ENCODE measurements at regions not wholly inside any gene's neighbourhood (a gene's known extent, or its start where the extent isn't known, plus 50 kb on each side); places are given as distances from the start of the nearest gene placed in this dataset.

DNA sequence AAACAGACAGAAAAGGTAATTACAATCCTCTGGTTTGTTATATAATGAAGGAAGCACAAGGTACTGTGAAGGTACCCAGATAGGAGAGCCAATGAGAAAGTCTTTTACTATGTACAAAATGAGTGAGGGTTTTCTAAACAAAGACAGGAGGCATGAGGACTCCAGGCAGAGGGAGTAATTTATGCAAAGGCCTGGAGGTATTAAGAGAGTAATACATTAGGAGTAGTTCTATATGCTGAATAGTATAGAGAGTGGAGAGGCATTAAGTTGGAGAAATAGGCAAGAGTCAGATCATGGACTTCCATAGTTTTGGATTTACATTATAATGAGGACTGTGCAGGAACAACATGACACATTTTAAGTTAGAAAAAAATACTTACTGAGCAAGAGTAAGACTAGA lies 216.0 kb downstream of the SCG2 start:
- no peak for DNase-seq (ENCODE audit: low read depth in 2 of 2)
- no peak overlapping the region for H3K4me2 ChIP-seq (ENCODE audit: extremely low read depth, insufficient read depth, low read length)
- H3K36me3 ChIP-seq (ENCODE audit: control insufficient read depth, insufficient read depth, low read length) = no peaks in the 10 kb centered on the region
- TF ChIP-seq EZH2 (IDR thresholded peaks at IDR 0.05; ENCODE audit: low read length, missing control alignments) = no peak
- TF ChIP-seq, protein P1, sequence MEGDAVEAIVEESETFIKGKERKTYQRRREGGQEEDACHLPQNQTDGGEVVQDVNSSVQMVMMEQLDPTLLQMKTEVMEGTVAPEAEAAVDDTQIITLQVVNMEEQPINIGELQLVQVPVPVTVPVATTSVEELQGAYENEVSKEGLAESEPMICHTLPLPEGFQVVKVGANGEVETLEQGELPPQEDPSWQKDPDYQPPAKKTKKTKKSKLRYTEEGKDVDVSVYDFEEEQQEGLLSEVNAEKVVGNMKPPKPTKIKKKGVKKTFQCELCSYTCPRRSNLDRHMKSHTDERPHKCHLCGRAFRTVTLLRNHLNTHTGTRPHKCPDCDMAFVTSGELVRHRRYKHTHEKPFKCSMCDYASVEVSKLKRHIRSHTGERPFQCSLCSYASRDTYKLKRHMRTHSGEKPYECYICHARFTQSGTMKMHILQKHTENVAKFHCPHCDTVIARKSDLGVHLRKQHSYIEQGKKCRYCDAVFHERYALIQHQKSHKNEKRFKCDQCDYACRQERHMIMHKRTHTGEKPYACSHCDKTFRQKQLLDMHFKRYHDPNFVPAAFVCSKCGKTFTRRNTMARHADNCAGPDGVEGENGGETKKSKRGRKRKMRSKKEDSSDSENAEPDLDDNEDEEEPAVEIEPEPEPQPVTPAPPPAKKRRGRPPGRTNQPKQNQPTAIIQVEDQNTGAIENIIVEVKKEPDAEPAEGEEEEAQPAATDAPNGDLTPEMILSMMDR (conservative IDR thresholded peaks at IDR 0.05 in 1 of 2, IDR thresholded peaks at IDR 0.05 in 1 of 2; ENCODE audit: low read depth in 1 of 2, low read length in 2 of 2) = no peak
- no peak overlapping the region for H2AFZ ChIP-seq (ENCODE audit: low read length)
- H3K4me3 ChIP-seq (replicated peaks in 1 of 4; ENCODE audit: control extremely low read depth in 1 of 4, insufficient read depth in 1 of 4, low read depth in 3 of 4, low read length in 4 of 4) = no peak overlapping the region
- H3K9me3 ChIP-seq (ENCODE audit: control insufficient read depth, insufficient read depth, low read depth, low read length) = no peaks in the 10 kb centered on the region
- H3K27ac ChIP-seq (ENCODE audit: insufficient read depth, low read length) = no peak overlapping the region
- H3K4me1 ChIP-seq (ENCODE audit: control insufficient read depth, extremely low read depth, insufficient read depth, low read length) = no peaks in the 10 kb centered on the region
- H3K9ac ChIP-seq (ENCODE audit: insufficient read depth, low read length) = no peak overlapping the region
- H3K79me2 ChIP-seq (ENCODE audit: control insufficient read depth, insufficient read depth, low read length) = no peaks in the 10 kb centered on the region
- no peaks in the 10 kb centered on the region for H4K20me1 ChIP-seq (ENCODE audit: control insufficient read depth, extremely low read depth, insufficient read depth, low read length)
- H3K27me3 ChIP-seq (ENCODE audit: control insufficient read depth, insufficient read depth, low read length) = no peaks in the 10 kb centered on the region

DNA sequence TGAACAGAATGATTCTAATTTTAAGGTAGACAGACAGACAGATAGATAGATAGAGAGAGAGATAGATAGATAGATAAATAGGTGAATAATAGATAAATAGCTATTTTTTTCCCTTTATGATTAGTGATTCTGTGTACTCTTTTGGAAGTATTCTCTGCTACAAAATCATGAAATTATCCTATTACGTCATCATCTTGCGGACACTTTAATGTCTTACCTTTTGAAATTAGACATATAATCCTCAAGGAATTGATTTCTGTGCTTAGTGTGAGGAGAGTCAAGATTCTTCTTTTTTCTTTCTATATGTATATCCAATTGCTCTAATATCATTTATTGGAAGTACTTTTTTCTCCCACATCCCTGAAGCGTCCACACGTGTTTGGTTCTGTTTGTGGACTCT lies 215.2 kb downstream of the SCG2 start:
- H3K4me1 ChIP-seq (ENCODE audit: control insufficient read depth, extremely low read depth, insufficient read depth, low read length) = no peaks in the 10 kb centered on the region
- no peak overlapping the region for H3K9ac ChIP-seq (ENCODE audit: insufficient read depth, low read length)
- no peak for TF ChIP-seq EZH2 (IDR thresholded peaks at IDR 0.05; ENCODE audit: low read length, missing control alignments)
- TF ChIP-seq, protein P1 (conservative IDR thresholded peaks at IDR 0.05 in 1 of 2, IDR thresholded peaks at IDR 0.05 in 1 of 2; ENCODE audit: low read depth in 1 of 2, low read length in 2 of 2) = no peak
- no peak overlapping the region for H3K4me3 ChIP-seq (replicated peaks in 1 of 4; ENCODE audit: control extremely low read depth in 1 of 4, insufficient read depth in 1 of 4, low read depth in 3 of 4, low read length in 4 of 4)
- no peak overlapping the region for H3K4me2 ChIP-seq (ENCODE audit: extremely low read depth, insufficient read depth, low read length)
- no peak for DNase-seq (ENCODE audit: low read depth in 2 of 2)
- H2AFZ ChIP-seq (ENCODE audit: low read length) = no peak overlapping the region
- H4K20me1 ChIP-seq (ENCODE audit: control insufficient read depth, extremely low read depth, insufficient read depth, low read length) = no peaks in the 10 kb centered on the region
- H3K27me3 ChIP-seq (ENCODE audit: control insufficient read depth, insufficient read depth, low read length) = no peaks in the 10 kb centered on the region
- no peaks in the 10 kb centered on the region for H3K79me2 ChIP-seq (ENCODE audit: control insufficient read depth, insufficient read depth, low read length)
- no peak overlapping the region for H3K27ac ChIP-seq (ENCODE audit: insufficient read depth, low read length)
- no peaks in the 10 kb centered on the region for H3K36me3 ChIP-seq (ENCODE audit: control insufficient read depth, insufficient read depth, low read length)
- no peaks in the 10 kb centered on the region for H3K9me3 ChIP-seq (ENCODE audit: control insufficient read depth, insufficient read depth, low read depth, low read length)

DNA sequence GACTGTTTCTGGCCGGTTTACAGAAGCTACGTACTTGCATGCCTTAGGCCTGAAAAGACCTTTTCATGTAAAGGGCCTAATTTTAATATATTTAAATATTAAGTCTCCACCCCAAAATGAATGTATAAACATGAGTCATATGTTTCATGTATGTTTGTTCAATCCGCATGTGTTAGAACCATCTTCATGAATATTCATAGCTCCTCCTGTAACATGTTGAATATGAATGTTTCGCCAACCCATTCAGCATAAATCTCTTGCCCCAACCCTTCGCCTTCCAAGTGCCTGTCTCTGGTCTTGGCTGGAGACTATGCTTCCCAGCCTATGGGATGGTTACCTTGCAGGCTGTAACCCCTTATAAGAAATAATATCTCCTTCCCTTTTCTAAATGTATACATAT lies 212.5 kb downstream of the SCG2 start:
- no peaks in the 10 kb centered on the region for H3K36me3 ChIP-seq (ENCODE audit: control insufficient read depth, insufficient read depth, low read length)
- no peaks in the 10 kb centered on the region for H4K20me1 ChIP-seq (ENCODE audit: control insufficient read depth, extremely low read depth, insufficient read depth, low read length)
- TF ChIP-seq, protein P1 (conservative IDR thresholded peaks at IDR 0.05 in 1 of 2, IDR thresholded peaks at IDR 0.05 in 1 of 2; ENCODE audit: low read depth in 1 of 2, low read length in 2 of 2) = no peak
- no peak for TF ChIP-seq EZH2 (IDR thresholded peaks at IDR 0.05; ENCODE audit: low read length, missing control alignments)
- H3K4me3 ChIP-seq (replicated peaks in 1 of 4; ENCODE audit: control extremely low read depth in 1 of 4, insufficient read depth in 1 of 4, low read depth in 3 of 4, low read length in 4 of 4) = no peak overlapping the region
- H3K4me2 ChIP-seq (ENCODE audit: extremely low read depth, insufficient read depth, low read length) = no peak overlapping the region
- no peaks in the 10 kb centered on the region for H3K4me1 ChIP-seq (ENCODE audit: control insufficient read depth, extremely low read depth, insufficient read depth, low read length)
- no peak overlapping the region for H3K27ac ChIP-seq (ENCODE audit: insufficient read depth, low read length)
- no peaks in the 10 kb centered on the region for H3K9me3 ChIP-seq (ENCODE audit: control insufficient read depth, insufficient read depth, low read depth, low read length)
- no peaks in the 10 kb centered on the region for H3K27me3 ChIP-seq (ENCODE audit: control insufficient read depth, insufficient read depth, low read length)
- no peak for DNase-seq (ENCODE audit: low read depth in 2 of 2)
- H2AFZ ChIP-seq (ENCODE audit: low read length) = no peak overlapping the region
- no peak overlapping the region for H3K9ac ChIP-seq (ENCODE audit: insufficient read depth, low read length)
- H3K79me2 ChIP-seq (ENCODE audit: control insufficient read depth, insufficient read depth, low read length) = no peaks in the 10 kb centered on the region

Data from fibroblast of lung (primary cell).